Activated naive CD4-positive, alpha-beta T cell treated with anti-CD3 and anti-CD28 coated beads, Interleukin-2, amount 10 ng/mL, durations not matched to agents 7 days and 5 days (primary cell): ENCODE measurements at regions not wholly inside any gene's neighbourhood (a gene's known extent, or its start where the extent isn't known, plus 50 kb on each side); places are given as distances from the start of the nearest gene placed in this dataset.

ENCODE experiments used
- CTCF ChIA-PET: fragments of 350-600 bp; sonication (Branson Sonifier 250); formaldehyde crosslinking; loops from one replicate; lab custom pipeline; 2021; ENCODE audit warnings: antibody characterized with exemption; lab: Charles Lee
- DNase-seq: peaks from one replicate; pipeline ENCODE4 v3.0.0-alpha.2; 2020
- H3K27ac Mint-ChIP-seq: one replicate; pipeline ENCODE4 v1.8.0; 2021; ENCODE audit warnings: mild to moderate bottlenecking, moderate library complexity, mixed read lengths
- H3K27me3 Mint-ChIP-seq: one replicate; pipeline ENCODE4 v1.8.0; 2021; ENCODE audit warnings: mild to moderate bottlenecking, mixed read lengths
- H3K36me3 Mint-ChIP-seq: one replicate; pipeline ENCODE4 v1.8.0; 2021; ENCODE audit warnings: mixed read lengths
- H3K4me1 Mint-ChIP-seq: one replicate; pipeline ENCODE4 v1.8.0; 2021; ENCODE audit warnings: mixed read lengths
- H3K4me3 Mint-ChIP-seq: one replicate; pipeline ENCODE4 v1.8.0; 2021; ENCODE audit warnings: mild to moderate bottlenecking, moderate library complexity, mixed read lengths
- H3K9me3 Mint-ChIP-seq: one replicate; pipeline ENCODE4 v1.8.0; 2021; ENCODE audit warnings: mixed read lengths

DNA sequence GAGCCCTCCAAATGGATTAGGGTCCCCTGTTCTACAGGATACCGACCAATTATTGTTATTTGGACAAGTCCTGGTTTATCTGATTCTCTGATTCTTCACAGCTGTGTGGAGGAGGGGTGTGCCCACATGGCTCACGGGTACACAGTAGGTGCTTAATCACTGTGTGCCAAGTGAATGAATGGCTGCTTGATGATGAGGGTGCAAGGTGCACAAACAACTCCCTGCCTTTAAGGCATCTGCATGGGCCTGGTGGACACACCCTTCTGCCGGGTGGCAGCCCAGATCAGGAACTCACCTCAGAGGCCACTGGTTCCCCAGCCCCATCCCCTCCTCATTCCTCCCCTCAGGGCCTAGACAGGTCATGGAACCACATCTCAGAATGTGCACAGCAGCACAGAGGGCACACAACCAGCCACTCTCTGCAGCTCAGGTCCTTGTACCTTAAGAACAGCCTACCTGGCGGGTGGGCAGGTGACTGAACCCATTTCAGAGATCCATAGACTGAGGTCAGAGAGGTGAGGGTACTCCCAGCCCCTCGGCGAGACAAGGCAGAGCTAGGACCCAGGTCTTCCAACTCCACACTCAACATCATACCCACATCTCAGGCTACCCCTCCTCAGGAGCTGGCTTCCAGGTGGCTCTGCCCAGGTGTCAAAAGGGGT, 50.3 kb downstream of the SHANK2 start:
- H3K27me3 Mint-ChIP-seq, result no peaks in the 10 kb centered on the region
- CTCF ChIA-PET, result no interaction called here
- H3K9me3 Mint-ChIP-seq, result no peaks in the 10 kb centered on the region
- H3K4me3 Mint-ChIP-seq, result no peak overlapping the region
- no peak overlapping the region for H3K27ac Mint-ChIP-seq
- no peaks in the 10 kb centered on the region for H3K36me3 Mint-ChIP-seq
- H3K4me1 Mint-ChIP-seq, result no peaks in the 10 kb centered on the region
- DNase-seq, result no peak

DNA sequence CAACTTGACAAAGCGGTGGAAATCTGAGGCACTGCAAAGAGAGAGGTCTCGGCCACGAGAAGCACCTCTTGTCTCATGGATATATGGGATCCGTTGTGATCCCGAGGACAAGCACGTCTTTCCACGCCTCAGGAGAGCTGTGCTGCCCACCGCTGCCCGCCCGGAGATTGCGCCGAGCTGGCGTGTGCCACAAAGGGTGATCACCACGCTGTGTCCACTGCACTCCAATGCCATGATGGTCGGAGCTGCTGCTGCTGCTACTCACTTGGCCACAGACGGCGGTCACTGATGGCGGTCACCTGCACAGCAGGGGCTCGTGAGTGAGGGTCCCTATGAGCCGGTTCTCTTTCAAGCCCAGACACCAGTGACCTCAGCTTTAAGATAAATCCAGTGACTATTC, 51.1 kb downstream of the SHANK2 start:
- Mint-ChIP-seq H3K9me3 (no peaks in the 10 kb centered on the region), H3K36me3 (no peaks in the 10 kb centered on the region), H3K4me3 (no peak overlapping the region), H3K27ac (no peak overlapping the region), H3K27me3 (no peaks in the 10 kb centered on the region), H3K4me1 (no peaks in the 10 kb centered on the region)
- CTCF ChIA-PET, result no interaction called here
- DNase-seq, result no peak

DNA sequence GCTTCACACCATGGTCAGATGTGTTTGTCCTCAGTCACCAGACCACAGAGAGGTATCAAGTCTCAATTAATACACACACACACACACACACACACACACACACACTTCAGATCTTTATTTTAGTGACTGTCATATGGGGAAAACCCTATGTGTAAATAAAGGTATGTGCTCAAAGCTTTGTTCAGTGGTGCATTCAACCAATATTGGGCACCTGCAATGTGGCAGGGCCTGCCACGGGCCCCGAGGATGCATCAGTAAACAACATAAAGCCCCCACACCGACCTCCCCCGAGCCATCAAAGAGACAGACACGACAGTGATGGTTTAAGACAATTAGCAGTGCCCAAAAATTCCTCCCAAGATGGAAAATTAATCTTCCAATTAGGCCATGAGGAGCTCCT, 51.6 kb downstream of the SHANK2 start:
- CTCF ChIA-PET, result no interaction called here
- H3K27me3 Mint-ChIP-seq, result no peaks in the 10 kb centered on the region
- H3K27ac Mint-ChIP-seq, result no peak overlapping the region
- H3K4me3 Mint-ChIP-seq, result no peak overlapping the region
- H3K4me1 Mint-ChIP-seq, result no peaks in the 10 kb centered on the region
- no peak for DNase-seq
- H3K9me3 Mint-ChIP-seq, result no peaks in the 10 kb centered on the region
- H3K36me3 Mint-ChIP-seq, result no peaks in the 10 kb centered on the region

DNA sequence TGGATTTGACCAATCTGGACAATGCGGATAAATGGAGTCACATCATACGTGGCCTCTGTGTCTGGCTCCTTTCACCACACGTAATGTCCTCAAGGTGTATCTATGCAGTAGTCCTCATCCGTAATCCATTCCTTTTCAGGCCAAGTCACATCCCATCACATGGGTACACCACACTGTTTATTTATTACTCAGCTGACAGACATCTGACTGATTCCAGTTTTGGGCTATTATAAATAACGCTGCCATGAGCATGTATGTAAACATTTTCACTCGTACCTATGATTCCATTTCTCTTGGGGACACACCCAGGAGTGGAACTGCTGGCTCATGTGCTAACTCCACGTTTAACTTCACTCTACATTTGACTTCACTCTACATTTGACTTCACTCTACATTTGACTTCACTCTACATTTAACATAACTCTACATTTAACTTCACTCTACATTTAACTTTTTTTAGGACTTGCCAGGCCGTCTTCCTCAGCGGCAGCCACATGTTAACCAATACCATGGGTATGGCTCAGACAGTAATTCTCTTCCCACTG, 52.1 kb downstream of the SHANK2 start:
- CTCF ChIA-PET, result no interaction called here
- no peaks in the 10 kb centered on the region for H3K27me3 Mint-ChIP-seq
- no peaks in the 10 kb centered on the region for H3K9me3 Mint-ChIP-seq

DNA sequence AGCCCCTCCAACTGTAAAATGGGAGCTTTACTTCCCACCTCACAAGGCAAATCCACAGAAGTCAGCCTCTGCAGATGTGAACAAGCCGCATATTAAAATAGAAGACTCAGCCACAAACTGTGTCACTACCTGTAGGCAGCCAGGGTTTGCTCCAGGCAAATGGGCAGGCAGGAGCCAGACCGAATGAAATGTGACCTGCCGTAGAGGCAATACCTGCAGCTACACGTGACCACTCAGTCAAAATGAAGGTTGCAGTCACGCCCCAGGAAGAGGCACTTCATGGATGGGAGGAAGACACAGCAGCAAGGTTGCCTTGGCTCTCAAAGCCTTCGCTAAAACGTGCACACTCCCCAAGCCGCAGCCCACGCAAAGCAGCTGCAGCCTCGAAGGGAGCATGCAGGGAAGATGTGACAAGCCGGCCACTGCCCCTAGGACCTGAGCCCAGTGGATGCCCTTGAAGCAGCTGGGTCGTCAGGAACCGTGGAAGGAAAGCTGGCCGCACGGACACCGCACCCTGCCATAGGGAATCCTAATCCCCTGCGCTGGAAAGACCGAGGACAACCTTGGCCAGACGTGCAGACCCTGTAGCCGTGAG, 53.1 kb downstream of the SHANK2 start:
- Mint-ChIP-seq H3K9me3 (no peaks in the 10 kb centered on the region), H3K27ac (peak overlapping the region; percentile 68), H3K36me3 (no peaks in the 10 kb centered on the region), H3K4me1 (no peaks in the 10 kb centered on the region), H3K4me3 (no peak overlapping the region), H3K27me3 (no peaks in the 10 kb centered on the region)
- no peak for DNase-seq
- CTCF ChIA-PET, result no interaction called here

More for the DNA sequence above, 52.1 kb downstream of the SHANK2 start:
- Mint-ChIP-seq H3K4me1 (no peaks in the 10 kb centered on the region), H3K4me3 (no peak overlapping the region), H3K27ac (no peak overlapping the region), H3K36me3 (no peaks in the 10 kb centered on the region)
- DNase-seq, result no peak

DNA sequence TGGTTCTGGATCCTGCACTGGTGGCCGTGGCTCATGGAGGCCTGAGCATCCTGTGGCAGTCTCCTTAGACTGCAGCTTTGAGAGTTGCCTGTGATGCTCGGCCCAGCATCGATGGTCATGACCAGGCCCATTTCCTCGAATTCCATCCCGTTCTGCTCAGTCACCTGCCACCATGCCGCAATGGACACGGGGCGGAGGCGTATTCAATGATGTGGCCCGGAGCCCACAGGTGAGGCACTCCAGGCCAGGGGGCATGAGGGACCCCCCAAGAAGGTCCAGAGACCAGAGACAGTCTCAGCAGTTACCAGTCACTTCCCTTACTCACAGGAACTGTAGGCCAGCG, 53.6 kb downstream of the SHANK2 start:
- Mint-ChIP-seq H3K36me3 (no peaks in the 10 kb centered on the region), H3K27me3 (no peaks in the 10 kb centered on the region), H3K27ac (peak overlapping the region; percentile 68), H3K9me3 (no peaks in the 10 kb centered on the region), H3K4me3 (no peak overlapping the region), H3K4me1 (no peaks in the 10 kb centered on the region)
- no peak for DNase-seq
- CTCF ChIA-PET, result no interaction called here

DNA sequence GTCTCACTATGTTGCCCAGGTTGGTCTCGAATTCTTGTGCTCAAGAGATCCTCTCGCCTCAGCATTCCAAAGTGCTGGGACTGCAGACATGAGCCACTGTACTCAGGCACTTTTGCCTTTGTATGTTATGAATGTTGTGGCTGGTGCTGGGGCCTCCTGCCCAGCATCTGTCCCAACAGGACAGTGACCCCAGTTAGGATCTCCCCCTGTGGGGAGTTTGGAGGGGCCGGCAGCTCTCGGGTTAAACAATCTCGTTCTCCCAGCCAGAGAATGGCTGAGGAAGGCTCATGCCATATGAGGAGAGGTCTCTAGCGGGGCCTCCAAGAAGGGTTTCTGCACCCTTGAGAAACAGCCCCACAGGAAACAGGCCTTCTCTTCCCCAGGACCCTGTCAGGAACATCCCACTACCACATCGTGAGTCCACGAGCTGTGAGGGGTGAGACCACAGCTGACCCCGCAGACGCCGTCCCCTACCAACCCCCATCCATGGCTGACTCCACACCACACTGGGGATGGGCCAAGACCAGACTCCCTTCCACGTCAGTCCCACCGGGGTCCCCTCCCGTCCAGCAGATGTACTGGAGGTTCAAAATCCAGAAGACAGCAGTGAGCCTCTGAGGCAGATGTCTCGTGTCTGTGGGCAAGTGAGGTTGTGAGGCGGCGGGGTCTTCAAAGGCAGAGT, 54.1 kb downstream of the SHANK2 start:
- no peak overlapping the region for H3K4me3 Mint-ChIP-seq
- CTCF ChIA-PET, result no interaction called here
- no peaks in the 10 kb centered on the region for H3K9me3 Mint-ChIP-seq
- no peak for DNase-seq
- no peak overlapping the region for H3K27ac Mint-ChIP-seq
- no peaks in the 10 kb centered on the region for H3K36me3 Mint-ChIP-seq
- H3K4me1 Mint-ChIP-seq, result no peaks in the 10 kb centered on the region
- H3K27me3 Mint-ChIP-seq, result no peaks in the 10 kb centered on the region

DNA sequence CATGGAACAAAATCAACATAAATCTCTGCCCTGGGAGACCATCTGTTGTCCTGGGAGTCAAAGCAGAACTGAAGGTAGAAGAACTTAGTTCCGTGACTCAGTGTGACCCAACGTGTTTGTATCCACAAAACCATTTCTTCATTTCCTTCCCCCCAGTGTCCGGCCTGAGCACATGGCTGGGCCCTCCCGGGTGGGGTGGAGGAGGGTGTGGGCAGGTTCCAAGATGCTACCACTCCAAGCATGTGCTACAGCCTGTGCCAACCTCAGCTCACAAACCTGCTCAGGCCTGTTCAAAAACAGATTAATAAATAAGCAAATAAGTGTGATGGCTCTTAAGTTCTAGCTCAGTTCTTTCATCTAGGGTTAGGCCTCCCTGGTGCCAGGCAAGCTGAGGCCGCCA, 55.3 kb downstream of the SHANK2 start:
- CTCF ChIA-PET, result no interaction called here
- no peak for DNase-seq
- no peak overlapping the region for H3K4me3 Mint-ChIP-seq
- H3K9me3 Mint-ChIP-seq, result no peaks in the 10 kb centered on the region
- H3K27ac Mint-ChIP-seq, result no peak overlapping the region
- no peaks in the 10 kb centered on the region for H3K4me1 Mint-ChIP-seq
- no peaks in the 10 kb centered on the region for H3K27me3 Mint-ChIP-seq
- no peaks in the 10 kb centered on the region for H3K36me3 Mint-ChIP-seq

DNA sequence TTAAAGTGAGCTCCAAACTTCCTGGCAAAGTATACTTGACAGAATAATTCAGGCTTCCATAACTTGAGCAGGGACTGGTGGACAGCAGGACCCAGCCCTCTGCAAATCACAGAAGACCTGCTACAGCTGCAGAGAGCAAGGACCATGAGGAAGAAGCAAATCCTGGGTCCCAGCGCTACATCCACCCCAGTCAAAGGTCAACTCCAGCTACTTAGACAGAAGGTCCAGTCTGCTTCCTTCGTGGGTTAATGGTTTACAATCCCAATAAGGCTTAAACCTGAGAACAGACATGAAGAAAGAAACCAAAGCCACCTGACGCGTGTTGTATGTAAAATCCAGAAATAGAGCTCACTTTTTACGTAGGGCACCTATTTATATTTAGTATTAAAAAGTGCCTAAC, 57.7 kb downstream of the SHANK2 start:
- DNase-seq, result no peak
- H3K36me3 Mint-ChIP-seq, result no peaks in the 10 kb centered on the region
- no peaks in the 10 kb centered on the region for H3K4me1 Mint-ChIP-seq
- CTCF ChIA-PET, result no interaction called here
- H3K27me3 Mint-ChIP-seq, result no peaks in the 10 kb centered on the region
- no peak overlapping the region for H3K4me3 Mint-ChIP-seq
- no peaks in the 10 kb centered on the region for H3K9me3 Mint-ChIP-seq
- H3K27ac Mint-ChIP-seq, result no peak overlapping the region

DNA sequence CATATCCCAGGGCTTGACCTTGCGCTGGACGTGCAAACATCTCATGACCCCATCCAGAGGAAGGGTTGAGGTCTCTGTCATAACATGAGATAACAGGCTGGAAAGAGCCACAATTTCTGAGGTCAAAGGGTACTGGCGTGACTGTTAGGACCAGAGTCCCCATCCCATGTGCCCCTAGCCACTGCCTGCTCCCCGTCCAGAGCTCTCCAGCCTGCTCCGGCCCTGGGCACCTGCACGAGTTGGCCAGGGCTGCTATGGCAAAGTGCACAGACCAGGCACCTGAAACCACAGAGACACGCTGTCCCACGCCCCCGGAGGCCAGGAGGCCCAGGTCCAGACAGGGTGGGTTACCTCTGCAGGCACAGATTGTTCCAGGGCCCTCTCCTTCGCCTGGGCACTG, 58.9 kb downstream of the SHANK2 start:
- no peaks in the 10 kb centered on the region for H3K36me3 Mint-ChIP-seq
- no peak overlapping the region for H3K4me3 Mint-ChIP-seq
- H3K27me3 Mint-ChIP-seq, result no peaks in the 10 kb centered on the region
- no peak for DNase-seq
- no peaks in the 10 kb centered on the region for H3K9me3 Mint-ChIP-seq
- CTCF ChIA-PET, result no interaction called here
- no peak overlapping the region for H3K27ac Mint-ChIP-seq
- no peaks in the 10 kb centered on the region for H3K4me1 Mint-ChIP-seq

DNA sequence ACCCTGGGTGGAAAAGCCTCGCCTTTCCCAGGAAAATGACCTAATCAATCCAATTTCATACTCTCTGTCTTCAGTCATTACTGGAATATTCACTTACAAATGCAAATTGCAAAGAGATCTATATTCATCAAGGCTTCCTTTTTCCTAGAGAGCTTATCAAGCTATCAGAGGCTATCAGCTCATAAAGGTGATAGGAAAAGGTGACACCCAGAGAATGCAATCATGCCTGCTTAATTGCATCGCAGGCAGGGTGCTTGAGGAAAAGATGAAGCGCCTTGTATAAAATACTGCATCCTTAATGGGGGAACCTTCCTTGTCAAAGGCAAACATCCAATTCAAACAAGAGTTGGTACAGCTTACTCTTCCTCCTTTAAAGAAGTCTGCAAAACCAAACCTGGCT, 59.7 kb downstream of the SHANK2 start:
- H3K9me3 Mint-ChIP-seq, result no peaks in the 10 kb centered on the region
- H3K27ac Mint-ChIP-seq, result no peak overlapping the region
- H3K4me1 Mint-ChIP-seq, result no peaks in the 10 kb centered on the region
- DNase-seq, result no peak
- no peaks in the 10 kb centered on the region for H3K27me3 Mint-ChIP-seq
- CTCF ChIA-PET, result no interaction called here
- no peak overlapping the region for H3K4me3 Mint-ChIP-seq
- H3K36me3 Mint-ChIP-seq, result no peaks in the 10 kb centered on the region

DNA sequence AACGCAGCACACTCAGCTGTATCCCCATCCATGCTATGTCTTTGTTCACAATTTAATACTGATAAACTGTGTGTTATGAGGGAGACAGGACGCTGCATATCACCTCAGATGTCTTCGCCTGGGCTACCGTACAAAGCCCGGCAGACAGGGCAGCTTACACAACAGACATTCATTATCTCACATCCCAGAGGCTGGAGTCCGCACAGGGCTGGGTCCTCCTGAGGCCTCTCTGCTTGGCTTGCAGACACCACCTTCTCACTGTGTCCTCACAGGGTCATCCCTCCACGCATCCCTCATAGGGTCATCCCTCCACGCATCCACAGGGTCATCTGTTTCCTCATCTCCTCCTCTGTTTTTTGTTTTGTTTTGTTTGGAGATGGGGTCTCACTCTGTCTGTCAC, 61.2 kb downstream of the SHANK2 start:
- Mint-ChIP-seq H3K36me3 (no peaks in the 10 kb centered on the region), H3K27ac (no peak overlapping the region), H3K27me3 (no peaks in the 10 kb centered on the region), H3K4me1 (no peaks in the 10 kb centered on the region), H3K4me3 (no peak overlapping the region), H3K9me3 (no peaks in the 10 kb centered on the region)
- DNase-seq, result no peak
- CTCF ChIA-PET, result no interaction called here

DNA sequence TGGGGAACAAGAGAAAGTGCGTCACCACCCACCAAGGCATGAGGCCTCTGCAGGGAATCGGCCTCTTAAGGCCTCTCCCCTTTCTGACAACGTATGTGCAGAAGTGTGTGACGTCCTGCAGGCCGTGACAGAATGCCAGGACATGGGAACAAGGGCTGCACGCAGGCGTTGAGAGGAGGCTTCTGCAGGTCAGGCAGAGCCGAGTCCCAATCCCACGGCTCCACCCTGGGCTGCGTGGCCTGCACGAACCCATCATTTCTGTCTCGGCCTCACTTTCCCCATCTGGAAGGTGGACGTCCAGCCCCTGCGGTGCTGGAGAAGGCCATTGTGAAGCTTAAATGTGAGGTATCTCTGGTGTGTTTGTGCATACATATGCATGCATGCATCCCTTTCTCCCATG, 61.8 kb downstream of the SHANK2 start:
- CTCF ChIA-PET, result no interaction called here
- H3K9me3 Mint-ChIP-seq, result no peaks in the 10 kb centered on the region
- H3K4me3 Mint-ChIP-seq, result no peak overlapping the region
- no peaks in the 10 kb centered on the region for H3K27me3 Mint-ChIP-seq
- H3K27ac Mint-ChIP-seq, result no peak overlapping the region
- H3K36me3 Mint-ChIP-seq, result no peaks in the 10 kb centered on the region
- no peak for DNase-seq
- H3K4me1 Mint-ChIP-seq, result no peaks in the 10 kb centered on the region

DNA sequence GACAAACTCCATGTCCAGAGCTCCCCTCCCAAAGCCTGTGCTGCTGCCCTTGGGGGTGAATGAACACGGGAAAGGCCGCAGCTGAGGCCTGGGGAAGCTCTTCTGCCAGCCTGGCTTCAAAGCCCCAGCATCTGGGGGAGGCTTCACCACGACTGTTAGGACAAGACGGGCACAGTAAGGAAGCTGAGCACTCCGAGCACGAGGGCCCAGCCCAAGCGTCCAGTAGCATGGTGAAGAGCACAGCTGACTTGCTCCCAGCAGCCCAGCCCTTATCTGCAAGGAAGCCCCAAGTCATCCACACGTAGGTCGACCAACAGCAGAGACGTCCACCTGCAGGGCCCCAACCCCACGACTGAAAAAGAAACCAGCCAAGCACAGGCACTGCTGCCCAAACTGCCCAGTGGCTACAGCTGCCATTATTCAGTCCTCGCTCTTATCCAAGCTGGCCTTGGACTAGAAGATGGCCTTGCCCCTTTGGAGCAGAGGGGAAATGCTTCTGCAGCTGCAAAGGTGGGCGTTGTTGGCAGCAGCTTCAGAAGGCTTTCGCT, 62.5 kb downstream of the SHANK2 start:
- Mint-ChIP-seq H3K36me3 (no peaks in the 10 kb centered on the region), H3K27ac (no peak overlapping the region), H3K9me3 (no peaks in the 10 kb centered on the region), H3K4me3 (no peak overlapping the region), H3K4me1 (no peaks in the 10 kb centered on the region), H3K27me3 (no peaks in the 10 kb centered on the region)
- CTCF ChIA-PET, result no interaction called here
- DNase-seq, result no peak
